Activated naive CD4-positive, alpha-beta T cell treated with anti-CD3 and anti-CD28 coated beads, Interleukin-2, amount 10 ng/mL, durations not matched to agents 7 days and 5 days (primary cell): ENCODE measurements at regions not wholly inside any gene's neighbourhood (a gene's known extent, or its start where the extent isn't known, plus 50 kb on each side); places are given as distances from the start of the nearest gene placed in this dataset.

Source experiments
- CTCF ChIA-PET: fragments of 350-600 bp; sonication (Branson Sonifier 250); formaldehyde crosslinking; loops from one replicate; lab custom pipeline; 2021; ENCODE audit warnings: antibody characterized with exemption; lab: Charles Lee
- DNase-seq: peaks from one replicate; pipeline ENCODE4 v3.0.0-alpha.2; 2020
- H3K27ac Mint-ChIP-seq: one replicate; pipeline ENCODE4 v1.8.0; 2021; ENCODE audit warnings: mild to moderate bottlenecking, moderate library complexity, mixed read lengths
- H3K27me3 Mint-ChIP-seq: one replicate; pipeline ENCODE4 v1.8.0; 2021; ENCODE audit warnings: mild to moderate bottlenecking, mixed read lengths
- H3K36me3 Mint-ChIP-seq: one replicate; pipeline ENCODE4 v1.8.0; 2021; ENCODE audit warnings: mixed read lengths
- H3K4me1 Mint-ChIP-seq: one replicate; pipeline ENCODE4 v1.8.0; 2021; ENCODE audit warnings: mixed read lengths
- H3K4me3 Mint-ChIP-seq: one replicate; pipeline ENCODE4 v1.8.0; 2021; ENCODE audit warnings: mild to moderate bottlenecking, moderate library complexity, mixed read lengths
- H3K9me3 Mint-ChIP-seq: one replicate; pipeline ENCODE4 v1.8.0; 2021; ENCODE audit warnings: mixed read lengths

DNA sequence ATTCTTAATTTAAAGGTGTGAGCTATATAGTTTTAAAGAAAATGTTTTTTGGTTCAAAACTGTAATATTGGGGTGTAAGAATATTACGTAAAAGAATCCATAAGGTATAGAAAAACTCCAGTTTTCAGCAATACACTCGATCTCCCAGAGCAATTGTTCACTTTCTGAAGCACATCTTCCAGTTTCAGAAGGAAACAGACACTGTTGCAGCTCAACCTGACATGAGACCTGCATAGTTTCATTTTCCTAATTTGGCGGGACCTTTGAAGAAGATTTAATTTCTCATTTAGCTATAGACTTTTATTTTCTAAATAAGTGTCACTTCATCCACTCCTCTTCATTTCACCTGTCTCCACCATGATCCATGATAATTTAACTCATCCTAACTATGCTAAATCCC lies 281.5 kb downstream of the HTR1B start:
- Mint-ChIP-seq H3K9me3 (peaks cover 2% of the 10 kb centered on the region), H3K27ac (no peak overlapping the region), H3K36me3 (no peaks in the 10 kb centered on the region), H3K27me3 (no peaks in the 10 kb centered on the region), H3K4me1 (no peaks in the 10 kb centered on the region), H3K4me3 (no peak overlapping the region)
- CTCF ChIA-PET: no interaction called here
- DNase-seq: no peak

GRCh38 chr6:77180326-77180725 lies 283.0 kb downstream of the HTR1B start:
- no peak for DNase-seq
- CTCF ChIA-PET: no interaction called here
- no peak overlapping the region for H3K4me3 Mint-ChIP-seq
- no peaks in the 10 kb centered on the region for H3K4me1 Mint-ChIP-seq
- H3K9me3 Mint-ChIP-seq: peaks cover 2% of the 10 kb centered on the region
- H3K36me3 Mint-ChIP-seq: no peaks in the 10 kb centered on the region
- H3K27me3 Mint-ChIP-seq: no peaks in the 10 kb centered on the region
- H3K27ac Mint-ChIP-seq: no peak overlapping the region

GRCh38 chr6:77178821-77179220 lies 284.5 kb downstream of the HTR1B start:
- no peaks in the 10 kb centered on the region for H3K4me1 Mint-ChIP-seq
- H3K36me3 Mint-ChIP-seq: no peaks in the 10 kb centered on the region
- no peak overlapping the region for H3K4me3 Mint-ChIP-seq
- CTCF ChIA-PET: no interaction called here
- H3K9me3 Mint-ChIP-seq: peaks cover 3% of the 10 kb centered on the region
- no peaks in the 10 kb centered on the region for H3K27me3 Mint-ChIP-seq
- no peak overlapping the region for H3K27ac Mint-ChIP-seq
- DNase-seq: no peak

DNA sequence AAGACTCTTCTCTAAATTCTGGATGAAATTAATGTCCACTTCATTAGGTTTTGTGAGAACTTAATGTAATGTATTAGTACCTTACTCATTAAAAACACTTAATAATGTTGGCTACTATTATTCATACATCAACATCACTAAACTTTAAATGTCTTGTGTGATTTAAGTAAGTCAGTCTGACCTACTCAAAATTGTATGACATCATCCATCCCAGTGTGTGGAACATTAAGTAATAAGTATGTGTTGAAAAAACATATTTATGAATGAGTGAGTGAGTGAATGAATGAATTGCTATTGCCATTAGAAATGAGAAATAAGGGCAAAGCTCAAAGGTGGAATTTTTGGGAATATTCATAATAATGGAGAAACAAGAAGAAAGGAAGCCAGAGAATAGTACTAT lies 285.8 kb downstream of the HTR1B start:
- H3K9me3 Mint-ChIP-seq: peaks cover 10% of the 10 kb centered on the region
- DNase-seq: no peak
- no peaks in the 10 kb centered on the region for H3K36me3 Mint-ChIP-seq
- no peaks in the 10 kb centered on the region for H3K4me1 Mint-ChIP-seq
- H3K27ac Mint-ChIP-seq: no peak overlapping the region
- H3K4me3 Mint-ChIP-seq: no peak overlapping the region
- CTCF ChIA-PET: no interaction called here
- no peaks in the 10 kb centered on the region for H3K27me3 Mint-ChIP-seq

GRCh38 chr6:77173472-77174074 lies 289.7 kb downstream of the HTR1B start:
- Mint-ChIP-seq H3K27ac (no peak overlapping the region), H3K4me1 (no peaks in the 10 kb centered on the region), H3K36me3 (no peaks in the 10 kb centered on the region), H3K9me3 (peaks cover 19% of the 10 kb centered on the region), H3K27me3 (no peaks in the 10 kb centered on the region), H3K4me3 (no peak overlapping the region)
- no peak for DNase-seq
- CTCF ChIA-PET: no interaction called here

GRCh38 chr6:77172578-77172977 lies 290.7 kb downstream of the HTR1B start:
- H3K9me3 Mint-ChIP-seq: peaks cover 22% of the 10 kb centered on the region
- CTCF ChIA-PET: no interaction called here
- DNase-seq: no peak
- no peaks in the 10 kb centered on the region for H3K4me1 Mint-ChIP-seq
- no peaks in the 10 kb centered on the region for H3K27me3 Mint-ChIP-seq
- no peak overlapping the region for H3K4me3 Mint-ChIP-seq
- H3K36me3 Mint-ChIP-seq: no peaks in the 10 kb centered on the region
- H3K27ac Mint-ChIP-seq: no peak overlapping the region

DNA sequence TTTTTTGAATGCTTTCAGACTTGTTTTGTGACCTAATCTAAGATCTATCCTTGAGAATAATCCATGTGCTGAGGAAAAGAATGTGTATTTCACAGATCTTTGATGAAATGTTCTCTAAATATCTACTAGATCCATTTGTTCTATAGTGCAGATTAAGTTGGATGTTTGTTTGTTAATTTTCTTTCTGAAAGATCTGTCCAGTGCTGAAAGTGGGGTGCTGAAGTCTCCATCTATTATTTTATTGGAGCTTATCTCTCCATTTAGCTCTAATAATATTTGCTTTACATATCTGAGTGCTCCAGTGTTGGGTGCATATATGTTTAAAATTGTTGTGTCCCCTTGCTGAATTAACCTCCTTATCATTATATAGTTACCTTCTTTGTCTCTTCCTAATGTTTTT lies 303.6 kb downstream of the HTR1B start:
- no peak overlapping the region for H3K4me3 Mint-ChIP-seq
- H3K4me1 Mint-ChIP-seq: no peaks in the 10 kb centered on the region
- H3K27me3 Mint-ChIP-seq: no peaks in the 10 kb centered on the region
- DNase-seq: no peak
- H3K9me3 Mint-ChIP-seq: peaks cover 4% of the 10 kb centered on the region
- CTCF ChIA-PET: no interaction called here
- no peak overlapping the region for H3K27ac Mint-ChIP-seq
- H3K36me3 Mint-ChIP-seq: no peaks in the 10 kb centered on the region

GRCh38 chr6:77151241-77151640 lies 312.1 kb downstream of the HTR1B start:
- Mint-ChIP-seq H3K27me3 (no peaks in the 10 kb centered on the region), H3K27ac (no peak overlapping the region), H3K4me1 (no peaks in the 10 kb centered on the region), H3K4me3 (no peak overlapping the region), H3K9me3 (peaks cover 2% of the 10 kb centered on the region), H3K36me3 (no peaks in the 10 kb centered on the region)
- CTCF ChIA-PET: no interaction called here
- DNase-seq: no peak

DNA sequence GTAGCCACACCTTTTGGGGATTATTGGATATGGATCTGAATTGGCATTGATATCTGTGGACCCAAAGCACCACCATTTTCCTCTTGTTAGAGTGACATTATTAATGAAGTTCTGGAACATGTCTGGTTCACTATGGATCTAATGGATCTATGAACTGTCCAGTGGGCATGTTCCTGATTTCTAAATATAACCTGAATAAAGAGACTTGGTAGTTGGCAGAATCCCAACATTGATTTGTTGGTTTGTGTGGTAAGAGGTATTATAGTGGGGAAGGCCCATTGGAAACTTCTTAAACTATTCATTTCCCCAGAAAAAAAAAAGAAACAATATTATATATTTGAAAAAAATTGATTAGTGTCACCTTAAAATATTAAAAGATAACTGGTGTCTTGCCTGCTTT lies 312.6 kb downstream of the HTR1B start:
- no peaks in the 10 kb centered on the region for H3K27me3 Mint-ChIP-seq
- H3K4me3 Mint-ChIP-seq: no peak overlapping the region
- no peaks in the 10 kb centered on the region for H3K36me3 Mint-ChIP-seq
- H3K9me3 Mint-ChIP-seq: peaks cover 2% of the 10 kb centered on the region
- CTCF ChIA-PET: no interaction called here
- no peak for DNase-seq
- H3K27ac Mint-ChIP-seq: no peak overlapping the region
- H3K4me1 Mint-ChIP-seq: no peaks in the 10 kb centered on the region

GRCh38 chr6:77145244-77145643 lies 318.0 kb downstream of the HTR1B start:
- H3K4me3 Mint-ChIP-seq: no peak overlapping the region
- CTCF ChIA-PET: no interaction called here
- no peaks in the 10 kb centered on the region for H3K27me3 Mint-ChIP-seq
- DNase-seq: no peak
- H3K4me1 Mint-ChIP-seq: no peaks in the 10 kb centered on the region
- H3K27ac Mint-ChIP-seq: no peak overlapping the region
- no peaks in the 10 kb centered on the region for H3K9me3 Mint-ChIP-seq
- H3K36me3 Mint-ChIP-seq: no peaks in the 10 kb centered on the region

DNA sequence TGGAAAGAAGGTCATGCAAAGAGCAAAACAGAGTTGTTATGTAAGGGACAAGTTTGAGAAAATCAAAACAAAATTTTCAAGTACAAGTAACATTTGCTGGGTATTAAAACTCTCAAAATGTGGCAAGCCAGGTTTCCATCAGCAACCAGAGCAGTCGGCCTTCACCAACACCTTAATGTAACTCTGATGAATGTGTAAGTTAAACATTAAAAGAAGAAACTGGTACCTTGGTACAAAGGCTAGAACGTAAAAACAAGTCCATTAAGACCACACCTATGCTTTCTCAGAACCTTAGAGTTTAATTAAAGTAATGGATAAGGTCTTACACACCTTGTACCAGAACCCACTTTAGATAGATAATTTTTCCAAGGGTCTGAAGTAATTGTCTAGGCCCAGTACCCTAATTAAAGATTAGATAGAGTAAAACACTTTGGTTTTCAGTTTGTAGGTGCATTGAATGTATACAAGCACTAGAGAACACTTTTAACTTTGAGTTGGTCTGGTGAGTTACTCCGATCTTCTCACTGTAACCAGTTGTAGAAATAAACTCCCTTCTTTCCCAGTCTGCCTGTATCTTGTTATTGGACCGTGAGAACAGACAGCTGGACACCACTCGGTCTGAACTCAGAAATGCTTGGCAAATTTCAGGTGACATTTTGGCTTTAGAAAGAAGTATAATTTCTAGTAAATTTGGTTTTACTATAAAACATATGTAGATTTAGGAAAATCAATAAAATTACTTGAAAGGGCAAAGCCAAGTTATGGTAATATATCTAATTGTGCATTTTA lies 319.4 kb downstream of the HTR1B start:
- Mint-ChIP-seq H3K4me1 (no peaks in the 10 kb centered on the region), H3K27me3 (no peaks in the 10 kb centered on the region), H3K9me3 (no peaks in the 10 kb centered on the region), H3K27ac (no peak overlapping the region), H3K36me3 (no peaks in the 10 kb centered on the region), H3K4me3 (no peak overlapping the region)
- CTCF ChIA-PET: no interaction called here
- no peak for DNase-seq

- DNase-seq: no peak
- Mint-ChIP-seq H3K4me3 (no peak overlapping the region), H3K4me1 (no peaks in the 10 kb centered on the region), H3K27ac (no peak overlapping the region), H3K36me3 (no peaks in the 10 kb centered on the region), H3K27me3 (no peaks in the 10 kb centered on the region), H3K9me3 (no peaks in the 10 kb centered on the region)
- CTCF ChIA-PET: no interaction called here
These were observed 327.2 kb downstream of the HTR1B start for GRCh38 chr6:77136086-77136485.

DNA sequence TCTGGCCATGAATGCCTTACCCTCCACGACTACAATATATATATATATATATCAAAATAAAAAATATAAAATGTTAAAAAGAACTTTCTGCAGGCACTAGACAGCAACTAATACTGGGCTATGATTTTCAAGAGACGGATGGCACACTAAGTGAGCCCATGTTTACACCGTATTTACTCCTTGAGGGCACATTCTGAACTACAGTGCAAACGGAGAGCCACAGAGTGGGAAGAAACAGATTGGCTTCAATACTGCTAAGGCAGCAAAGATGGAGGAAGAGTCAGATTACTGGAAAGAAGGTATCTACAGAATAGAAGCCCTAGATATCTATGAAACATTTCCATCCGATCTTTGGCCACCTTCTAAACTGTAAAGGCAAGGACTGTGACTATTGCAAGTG lies 330.3 kb downstream of the HTR1B start:
- Mint-ChIP-seq H3K27me3 (no peaks in the 10 kb centered on the region), H3K36me3 (no peaks in the 10 kb centered on the region), H3K4me3 (no peak overlapping the region), H3K9me3 (peaks cover 2% of the 10 kb centered on the region), H3K27ac (no peak overlapping the region), H3K4me1 (no peaks in the 10 kb centered on the region)
- DNase-seq: no peak
- CTCF ChIA-PET: no interaction called here

- no peak for DNase-seq
- Mint-ChIP-seq H3K4me1 (no peaks in the 10 kb centered on the region), H3K27me3 (no peaks in the 10 kb centered on the region), H3K27ac (no peak overlapping the region), H3K4me3 (no peak overlapping the region), H3K9me3 (peaks cover 7% of the 10 kb centered on the region), H3K36me3 (no peaks in the 10 kb centered on the region)
- CTCF ChIA-PET: no interaction called here
These were observed 331.9 kb downstream of the HTR1B start for GRCh38 chr6:77131426-77131825.

- no peak for DNase-seq
- Mint-ChIP-seq H3K9me3 (peaks cover 21% of the 10 kb centered on the region), H3K27me3 (no peaks in the 10 kb centered on the region), H3K4me3 (no peak overlapping the region), H3K27ac (no peak overlapping the region), H3K4me1 (no peaks in the 10 kb centered on the region), H3K36me3 (no peaks in the 10 kb centered on the region)
- CTCF ChIA-PET: no interaction called here
These were observed 338.7 kb downstream of the HTR1B start for GRCh38 chr6:77124604-77125003.
